GDM1 (cell line): ENCODE measurements at regions not wholly inside any gene's neighbourhood (a gene's known extent, or its start where the extent isn't known, plus 50 kb on each side); places are given as distances from the start of the nearest gene placed in this dataset.

Experiments used
- DNase-seq: peaks from one replicate; lab custom pipeline; 2025; lab: John Stamatoyannopoulos, UW

GRCh38 chr3:153072382-153072781 lies 89.6 kb upstream of the RAP2B start:
- no peak for DNase-seq

- no peak for DNase-seq
These were observed 89.2 kb upstream of the RAP2B start for GRCh38 chr3:153072856-153073255.

- DNase-seq = no peak
These were observed 88.4 kb upstream of the RAP2B start for GRCh38 chr3:153073636-153074035.

- no peak for DNase-seq
These were observed 83.2 kb upstream of the RAP2B start for GRCh38 chr3:153078826-153079225.

GRCh38 chr3:153079386-153079785 lies 82.6 kb upstream of the RAP2B start:
- DNase-seq = no peak

GRCh38 chr3:153080778-153081240 lies 81.2 kb upstream of the RAP2B start:
- no peak for DNase-seq

GRCh38 chr3:153084431-153084830 lies 77.6 kb upstream of the RAP2B start:
- DNase-seq = no peak

- DNase-seq = no peak
These were observed 74.1 kb upstream of the RAP2B start for GRCh38 chr3:153087595-153088566.

GRCh38 chr3:153089620-153090019 lies 72.4 kb upstream of the RAP2B start:
- DNase-seq = no peak

GRCh38 chr3:153090973-153091372 lies 71.1 kb upstream of the RAP2B start:
- DNase-seq = no peak

GRCh38 chr3:153093629-153094028 lies 68.4 kb upstream of the RAP2B start:
- DNase-seq = no peak

- no peak for DNase-seq
These were observed 67.6 kb upstream of the RAP2B start for GRCh38 chr3:153094386-153094785.

- no peak for DNase-seq
These were observed 66.6 kb upstream of the RAP2B start for GRCh38 chr3:153095441-153095840.

- DNase-seq = no peak
These were observed 65.3 kb upstream of the RAP2B start for GRCh38 chr3:153096731-153097131.

GRCh38 chr3:153097213-153097612 lies 64.8 kb upstream of the RAP2B start:
- no peak for DNase-seq

GRCh38 chr3:153099131-153099530 lies 62.9 kb upstream of the RAP2B start:
- DNase-seq = no peak

- no peak for DNase-seq
These were observed 58.5 kb upstream of the RAP2B start for GRCh38 chr3:153103406-153103945.

GRCh38 chr3:153110041-153110440 lies 52.0 kb upstream of the RAP2B start:
- DNase-seq = no peak

GRCh38 chr3:153111016-153111415 lies 51.0 kb upstream of the RAP2B start:
- no peak for DNase-seq
